ENCODE measurements at regions not wholly inside any gene's neighbourhood (a gene's known extent, or its start where the extent isn't known, plus 50 kb on each side); places are given as distances from the start of the nearest gene placed in this dataset.

DNA sequence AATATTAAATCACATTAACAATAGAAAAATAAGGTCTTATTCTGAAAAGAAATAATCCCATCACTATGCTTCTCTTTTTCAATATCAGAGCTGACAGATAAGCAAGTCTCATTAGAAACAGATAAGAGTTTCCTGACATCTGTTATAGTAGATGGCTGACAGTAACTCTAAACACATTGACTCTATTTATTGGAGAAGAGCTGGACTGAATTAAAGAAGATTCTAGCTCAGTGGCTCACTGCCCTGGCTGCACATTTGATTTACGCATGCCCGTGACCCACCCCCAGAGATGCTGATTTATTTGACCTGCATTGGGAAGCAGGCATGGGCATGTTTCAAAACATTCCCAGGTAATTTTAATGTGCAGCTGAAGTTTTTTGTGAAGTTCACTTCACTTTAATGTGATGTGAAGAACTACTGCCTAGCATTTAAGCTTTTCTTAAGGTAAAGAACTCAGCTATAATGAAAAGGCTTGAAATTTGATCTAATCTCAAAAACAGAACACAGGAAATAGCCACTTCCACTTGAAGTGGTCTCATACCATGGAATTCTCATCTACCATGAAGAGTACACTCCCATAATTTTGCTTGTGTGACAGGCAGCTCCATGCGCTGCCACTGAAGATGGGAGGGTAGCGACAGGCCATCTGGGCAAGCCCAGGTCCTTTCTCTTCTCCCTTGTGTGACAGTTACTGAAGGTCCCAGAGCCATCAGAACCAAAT is 162.3 kb downstream of the TPBG start:
- TF ChIP-seq, protein P1, sequence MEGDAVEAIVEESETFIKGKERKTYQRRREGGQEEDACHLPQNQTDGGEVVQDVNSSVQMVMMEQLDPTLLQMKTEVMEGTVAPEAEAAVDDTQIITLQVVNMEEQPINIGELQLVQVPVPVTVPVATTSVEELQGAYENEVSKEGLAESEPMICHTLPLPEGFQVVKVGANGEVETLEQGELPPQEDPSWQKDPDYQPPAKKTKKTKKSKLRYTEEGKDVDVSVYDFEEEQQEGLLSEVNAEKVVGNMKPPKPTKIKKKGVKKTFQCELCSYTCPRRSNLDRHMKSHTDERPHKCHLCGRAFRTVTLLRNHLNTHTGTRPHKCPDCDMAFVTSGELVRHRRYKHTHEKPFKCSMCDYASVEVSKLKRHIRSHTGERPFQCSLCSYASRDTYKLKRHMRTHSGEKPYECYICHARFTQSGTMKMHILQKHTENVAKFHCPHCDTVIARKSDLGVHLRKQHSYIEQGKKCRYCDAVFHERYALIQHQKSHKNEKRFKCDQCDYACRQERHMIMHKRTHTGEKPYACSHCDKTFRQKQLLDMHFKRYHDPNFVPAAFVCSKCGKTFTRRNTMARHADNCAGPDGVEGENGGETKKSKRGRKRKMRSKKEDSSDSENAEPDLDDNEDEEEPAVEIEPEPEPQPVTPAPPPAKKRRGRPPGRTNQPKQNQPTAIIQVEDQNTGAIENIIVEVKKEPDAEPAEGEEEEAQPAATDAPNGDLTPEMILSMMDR (IDR thresholded peaks at IDR 0.05) = no peak
- TF ChIP-seq, protein P2, sequence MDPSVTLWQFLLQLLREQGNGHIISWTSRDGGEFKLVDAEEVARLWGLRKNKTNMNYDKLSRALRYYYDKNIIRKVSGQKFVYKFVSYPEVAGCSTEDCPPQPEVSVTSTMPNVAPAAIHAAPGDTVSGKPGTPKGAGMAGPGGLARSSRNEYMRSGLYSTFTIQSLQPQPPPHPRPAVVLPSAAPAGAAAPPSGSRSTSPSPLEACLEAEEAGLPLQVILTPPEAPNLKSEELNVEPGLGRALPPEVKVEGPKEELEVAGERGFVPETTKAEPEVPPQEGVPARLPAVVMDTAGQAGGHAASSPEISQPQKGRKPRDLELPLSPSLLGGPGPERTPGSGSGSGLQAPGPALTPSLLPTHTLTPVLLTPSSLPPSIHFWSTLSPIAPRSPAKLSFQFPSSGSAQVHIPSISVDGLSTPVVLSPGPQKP (IDR thresholded peaks at IDR 0.05; ENCODE audit: low read depth, low read length) = no peak
- TF ChIP-seq, protein P3, sequence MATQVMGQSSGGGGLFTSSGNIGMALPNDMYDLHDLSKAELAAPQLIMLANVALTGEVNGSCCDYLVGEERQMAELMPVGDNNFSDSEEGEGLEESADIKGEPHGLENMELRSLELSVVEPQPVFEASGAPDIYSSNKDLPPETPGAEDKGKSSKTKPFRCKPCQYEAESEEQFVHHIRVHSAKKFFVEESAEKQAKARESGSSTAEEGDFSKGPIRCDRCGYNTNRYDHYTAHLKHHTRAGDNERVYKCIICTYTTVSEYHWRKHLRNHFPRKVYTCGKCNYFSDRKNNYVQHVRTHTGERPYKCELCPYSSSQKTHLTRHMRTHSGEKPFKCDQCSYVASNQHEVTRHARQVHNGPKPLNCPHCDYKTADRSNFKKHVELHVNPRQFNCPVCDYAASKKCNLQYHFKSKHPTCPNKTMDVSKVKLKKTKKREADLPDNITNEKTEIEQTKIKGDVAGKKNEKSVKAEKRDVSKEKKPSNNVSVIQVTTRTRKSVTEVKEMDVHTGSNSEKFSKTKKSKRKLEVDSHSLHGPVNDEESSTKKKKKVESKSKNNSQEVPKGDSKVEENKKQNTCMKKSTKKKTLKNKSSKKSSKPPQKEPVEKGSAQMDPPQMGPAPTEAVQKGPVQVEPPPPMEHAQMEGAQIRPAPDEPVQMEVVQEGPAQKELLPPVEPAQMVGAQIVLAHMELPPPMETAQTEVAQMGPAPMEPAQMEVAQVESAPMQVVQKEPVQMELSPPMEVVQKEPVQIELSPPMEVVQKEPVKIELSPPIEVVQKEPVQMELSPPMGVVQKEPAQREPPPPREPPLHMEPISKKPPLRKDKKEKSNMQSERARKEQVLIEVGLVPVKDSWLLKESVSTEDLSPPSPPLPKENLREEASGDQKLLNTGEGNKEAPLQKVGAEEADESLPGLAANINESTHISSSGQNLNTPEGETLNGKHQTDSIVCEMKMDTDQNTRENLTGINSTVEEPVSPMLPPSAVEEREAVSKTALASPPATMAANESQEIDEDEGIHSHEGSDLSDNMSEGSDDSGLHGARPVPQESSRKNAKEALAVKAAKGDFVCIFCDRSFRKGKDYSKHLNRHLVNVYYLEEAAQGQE (IDR thresholded peaks at IDR 0.05) = no peak
- TF ChIP-seq, protein P4, sequence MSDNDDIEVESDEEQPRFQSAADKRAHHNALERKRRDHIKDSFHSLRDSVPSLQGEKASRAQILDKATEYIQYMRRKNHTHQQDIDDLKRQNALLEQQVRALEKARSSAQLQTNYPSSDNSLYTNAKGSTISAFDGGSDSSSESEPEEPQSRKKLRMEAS (IDR thresholded peaks at IDR 0.05) = no peak
